ENCODE measurements at regions not wholly inside any gene's neighbourhood (a gene's known extent, or its start where the extent isn't known, plus 50 kb on each side); places are given as distances from the start of the nearest gene placed in this dataset.

- TF ChIP-seq, protein P1, sequence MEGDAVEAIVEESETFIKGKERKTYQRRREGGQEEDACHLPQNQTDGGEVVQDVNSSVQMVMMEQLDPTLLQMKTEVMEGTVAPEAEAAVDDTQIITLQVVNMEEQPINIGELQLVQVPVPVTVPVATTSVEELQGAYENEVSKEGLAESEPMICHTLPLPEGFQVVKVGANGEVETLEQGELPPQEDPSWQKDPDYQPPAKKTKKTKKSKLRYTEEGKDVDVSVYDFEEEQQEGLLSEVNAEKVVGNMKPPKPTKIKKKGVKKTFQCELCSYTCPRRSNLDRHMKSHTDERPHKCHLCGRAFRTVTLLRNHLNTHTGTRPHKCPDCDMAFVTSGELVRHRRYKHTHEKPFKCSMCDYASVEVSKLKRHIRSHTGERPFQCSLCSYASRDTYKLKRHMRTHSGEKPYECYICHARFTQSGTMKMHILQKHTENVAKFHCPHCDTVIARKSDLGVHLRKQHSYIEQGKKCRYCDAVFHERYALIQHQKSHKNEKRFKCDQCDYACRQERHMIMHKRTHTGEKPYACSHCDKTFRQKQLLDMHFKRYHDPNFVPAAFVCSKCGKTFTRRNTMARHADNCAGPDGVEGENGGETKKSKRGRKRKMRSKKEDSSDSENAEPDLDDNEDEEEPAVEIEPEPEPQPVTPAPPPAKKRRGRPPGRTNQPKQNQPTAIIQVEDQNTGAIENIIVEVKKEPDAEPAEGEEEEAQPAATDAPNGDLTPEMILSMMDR (IDR thresholded peaks at IDR 0.05) = no peak
- TF ChIP-seq POLR2AphosphoS5 (IDR thresholded peaks at IDR 0.05) (no peak), POLR2A (IDR thresholded peaks at IDR 0.05) (no peak)
Observed at GRCh38 chr5:118761814-118762213, 226.5 kb downstream of the DTWD2 start.
